NCI-H524 treated with DMSO at 0.1 percent for 48 hours (cell line): ENCODE measurements at regions not wholly inside any gene's neighbourhood (a gene's known extent, or its start where the extent isn't known, plus 50 kb on each side); places are given as distances from the start of the nearest gene placed in this dataset.
"Not testable (repeated sequence)": the region's sequence is repeated elsewhere in the genome, so short reads cannot be mapped to it uniquely, and the experiment has no call there.

Source experiments
- DNase-seq: peaks from one replicate; lab custom pipeline; 2025; lab: John Stamatoyannopoulos, UW

- DNase-seq, result not testable (repeated sequence)
Observed at GRCh38 chr6:2302482-2302881, 57.1 kb upstream of the GMDS start.

DNA sequence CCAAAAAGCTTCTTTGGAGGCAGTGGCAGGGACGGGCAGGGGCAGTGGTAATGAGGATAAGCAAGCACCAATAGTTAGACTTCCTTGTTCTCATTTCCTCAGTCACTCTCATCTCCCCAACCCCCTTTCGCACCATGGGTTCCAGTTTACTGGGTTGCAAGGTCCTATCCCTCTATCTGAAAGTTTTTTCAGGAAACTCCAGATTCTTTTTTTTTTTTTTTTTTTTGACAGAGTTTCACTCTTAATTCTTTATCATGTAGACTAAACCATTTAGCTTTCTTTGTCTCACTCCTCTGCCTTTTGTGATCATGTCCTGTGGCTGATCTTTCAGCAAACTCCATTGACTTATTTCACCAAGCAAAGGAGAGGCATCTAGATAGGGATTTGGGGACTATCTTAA lies 51.4 kb upstream of the GMDS start:
- DNase-seq, result no peak
